HPDE6-E6E7 (cell line): ENCODE measurements at regions not wholly inside any gene's neighbourhood (a gene's known extent, or its start where the extent isn't known, plus 50 kb on each side); places are given as distances from the start of the nearest gene placed in this dataset.

ENCODE experiments used
- DNase-seq: peaks from one replicate; pipeline ENCODE4 v3.0.0; 2011; ENCODE audit warnings: missing footprints; ENCODE audit errors: extremely low spot score

- DNase-seq = no peak
These were observed 58.6 kb upstream of the NYAP2 start for GRCh38 chr2:225340923-225341322.

GRCh38 chr2:225337183-225337582 lies 62.3 kb upstream of the NYAP2 start:
- no peak for DNase-seq

GRCh38 chr2:225334514-225334913 lies 65.0 kb upstream of the NYAP2 start:
- DNase-seq = no peak

GRCh38 chr2:225328192-225328591 lies 71.3 kb upstream of the NYAP2 start:
- no peak for DNase-seq

- DNase-seq = no peak
These were observed 72.5 kb upstream of the NYAP2 start for GRCh38 chr2:225326969-225327368.

- DNase-seq = no peak
These were observed 79.6 kb upstream of the NYAP2 start for GRCh38 chr2:225319872-225320271.

GRCh38 chr2:225318440-225318839 lies 81.1 kb upstream of the NYAP2 start:
- no peak for DNase-seq

- no peak for DNase-seq
These were observed 82.3 kb upstream of the NYAP2 start for GRCh38 chr2:225317186-225317585.

GRCh38 chr2:225310745-225311144 lies 88.8 kb upstream of the NYAP2 start:
- no peak for DNase-seq

GRCh38 chr2:225309516-225309915 lies 90.0 kb upstream of the NYAP2 start:
- no peak for DNase-seq

GRCh38 chr2:225296951-225297350 lies 102.6 kb upstream of the NYAP2 start:
- DNase-seq = no peak

- DNase-seq = no peak
These were observed 104.4 kb upstream of the NYAP2 start for GRCh38 chr2:225295102-225295501.

- DNase-seq = no peak
These were observed 105.9 kb upstream of the NYAP2 start for GRCh38 chr2:225293638-225294037.

- no peak for DNase-seq
These were observed 108.6 kb upstream of the NYAP2 start for GRCh38 chr2:225290757-225291400.

GRCh38 chr2:225289659-225290058 lies 109.9 kb upstream of the NYAP2 start:
- DNase-seq = no peak

GRCh38 chr2:225288986-225289385 lies 110.5 kb upstream of the NYAP2 start:
- no peak for DNase-seq

- DNase-seq = peak; percentile 9
These were observed 116.4 kb upstream of the NYAP2 start for GRCh38 chr2:225282858-225283710.

- no peak for DNase-seq
These were observed 123.3 kb upstream of the NYAP2 start for GRCh38 chr2:225276207-225276606.

GRCh38 chr2:225275443-225275842 lies 124.1 kb upstream of the NYAP2 start:
- DNase-seq = no peak

- DNase-seq = no peak
These were observed 124.8 kb upstream of the NYAP2 start for GRCh38 chr2:225274751-225275150.

GRCh38 chr2:225272173-225272572 lies 127.3 kb upstream of the NYAP2 start:
- DNase-seq = no peak

- peak; percentile 25 for DNase-seq
These were observed 128.6 kb upstream of the NYAP2 start for GRCh38 chr2:225270861-225271260.

- no peak for DNase-seq
These were observed 129.5 kb upstream of the NYAP2 start for GRCh38 chr2:225270053-225270452.
